ENCODE measurements at regions not wholly inside any gene's neighbourhood (a gene's known extent, or its start where the extent isn't known, plus 50 kb on each side); places are given as distances from the start of the nearest gene placed in this dataset.

DNA sequence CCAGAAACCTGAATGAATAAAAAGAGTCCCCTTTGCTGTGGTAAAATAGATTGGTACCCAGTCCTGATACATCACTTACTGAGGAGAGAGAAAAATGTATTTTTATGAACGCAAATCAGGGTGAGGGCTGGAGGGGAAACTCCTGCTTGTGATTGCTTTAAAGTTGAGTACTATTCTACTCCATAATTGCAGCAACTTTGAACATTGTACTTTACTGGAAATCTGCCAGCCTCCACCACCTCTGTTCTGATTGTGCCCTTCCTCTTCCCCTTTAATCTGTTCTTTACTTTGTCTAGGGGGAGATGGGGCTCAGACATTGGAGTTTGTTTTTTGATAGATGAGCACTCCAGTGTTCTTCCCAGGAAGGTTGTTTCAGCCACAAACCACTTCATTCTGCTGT, 81.9 kb downstream of the C3orf38 start:
- Histone ChIP-seq H3K27me3 (ENCODE audit: control insufficient read depth, insufficient read depth, low read length) (peaks cover 2% of the 10 kb centered on the region), H3K4me1 (ENCODE audit: control insufficient read depth, insufficient read depth, low read length) (no peaks in the 10 kb centered on the region), H3K36me3 (ENCODE audit: control insufficient read depth, insufficient read depth, low read length) (no peaks in the 10 kb centered on the region), H3K27ac (ENCODE audit: low read length) (no peak overlapping the region), H3K9me3 (replicated peaks; ENCODE audit: control insufficient read depth, low read depth, low read length) (no peaks in the 10 kb centered on the region), H3K4me3 (ENCODE audit: low read length) (no peak overlapping the region)
- no CpG with 5 or more reads among the region's 1 CpG for WGBS (ENCODE audit: insufficient coverage)
- no peak for DNase-seq

DNA sequence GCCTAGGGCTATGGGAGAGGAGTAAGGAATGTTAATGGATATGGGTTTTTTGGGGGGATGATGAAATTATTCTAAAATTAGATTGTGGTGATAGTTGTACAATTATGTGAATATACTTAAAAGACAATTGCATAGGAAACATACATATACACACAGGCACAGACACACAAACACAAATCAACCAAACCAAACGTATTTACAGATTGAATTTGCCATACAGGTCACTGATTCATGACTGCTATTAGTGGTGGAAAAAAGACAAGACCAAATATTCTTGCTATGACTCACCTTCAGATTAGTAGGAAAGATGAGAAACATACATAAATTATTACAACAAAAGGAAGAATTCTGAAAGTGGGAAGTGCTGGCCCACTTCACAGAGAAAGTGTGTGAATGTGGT, 85.3 kb downstream of the C3orf38 start:
- no peaks in the 10 kb centered on the region for H3K9me3 ChIP-seq (replicated peaks; ENCODE audit: control insufficient read depth, low read depth, low read length)
- WGBS (ENCODE audit: insufficient coverage), result no CpG with 5 or more reads among the region's 1 CpG
- DNase-seq, result no peak
- peaks cover 2% of the 10 kb centered on the region for H3K27me3 ChIP-seq (ENCODE audit: control insufficient read depth, insufficient read depth, low read length)
- H3K4me1 ChIP-seq (ENCODE audit: control insufficient read depth, insufficient read depth, low read length), result no peaks in the 10 kb centered on the region
- H3K36me3 ChIP-seq (ENCODE audit: control insufficient read depth, insufficient read depth, low read length), result no peaks in the 10 kb centered on the region
- no peak overlapping the region for H3K4me3 ChIP-seq (ENCODE audit: low read length)
- H3K27ac ChIP-seq (ENCODE audit: low read length), result no peak overlapping the region

GRCh38 chr3:88239870-88240269, 90.1 kb downstream of the C3orf38 start:
- H3K27me3 ChIP-seq (ENCODE audit: control insufficient read depth, insufficient read depth, low read length), result no peaks in the 10 kb centered on the region
- no peaks in the 10 kb centered on the region for H3K4me1 ChIP-seq (ENCODE audit: control insufficient read depth, insufficient read depth, low read length)
- no peaks in the 10 kb centered on the region for H3K36me3 ChIP-seq (ENCODE audit: control insufficient read depth, insufficient read depth, low read length)
- 33% methylated on average over 1 of the region's 4 CpGs for WGBS (ENCODE audit: insufficient coverage)
- H3K9me3 ChIP-seq (replicated peaks; ENCODE audit: control insufficient read depth, low read depth, low read length), result peaks cover 2% of the 10 kb centered on the region
- no peak for DNase-seq
- no peak overlapping the region for H3K27ac ChIP-seq (ENCODE audit: low read length)
- H3K4me3 ChIP-seq (ENCODE audit: low read length), result no peak overlapping the region

GRCh38 chr3:88248658-88249057, 98.9 kb downstream of the C3orf38 start:
- no peak for DNase-seq
- Histone ChIP-seq H3K9me3 (replicated peaks; ENCODE audit: control insufficient read depth, low read depth, low read length) (peaks cover 2% of the 10 kb centered on the region), H3K36me3 (ENCODE audit: control insufficient read depth, insufficient read depth, low read length) (no peaks in the 10 kb centered on the region), H3K27me3 (ENCODE audit: control insufficient read depth, insufficient read depth, low read length) (no peaks in the 10 kb centered on the region), H3K4me1 (ENCODE audit: control insufficient read depth, insufficient read depth, low read length) (no peaks in the 10 kb centered on the region), H3K27ac (ENCODE audit: low read length) (no peak overlapping the region), H3K4me3 (ENCODE audit: low read length) (no peak overlapping the region)

GRCh38 chr3:88259045-88259444, 109.3 kb downstream of the C3orf38 start:
- no CpG with 5 or more reads among the region's 4 CpGs for WGBS (ENCODE audit: insufficient coverage)
- Histone ChIP-seq H3K4me1 (ENCODE audit: control insufficient read depth, insufficient read depth, low read length) (no peaks in the 10 kb centered on the region), H3K9me3 (replicated peaks; ENCODE audit: control insufficient read depth, low read depth, low read length) (no peaks in the 10 kb centered on the region), H3K36me3 (ENCODE audit: control insufficient read depth, insufficient read depth, low read length) (no peaks in the 10 kb centered on the region), H3K4me3 (ENCODE audit: low read length) (no peak overlapping the region), H3K27ac (ENCODE audit: low read length) (no peak overlapping the region), H3K27me3 (ENCODE audit: control insufficient read depth, insufficient read depth, low read length) (no peaks in the 10 kb centered on the region)
- no peak for DNase-seq

DNA sequence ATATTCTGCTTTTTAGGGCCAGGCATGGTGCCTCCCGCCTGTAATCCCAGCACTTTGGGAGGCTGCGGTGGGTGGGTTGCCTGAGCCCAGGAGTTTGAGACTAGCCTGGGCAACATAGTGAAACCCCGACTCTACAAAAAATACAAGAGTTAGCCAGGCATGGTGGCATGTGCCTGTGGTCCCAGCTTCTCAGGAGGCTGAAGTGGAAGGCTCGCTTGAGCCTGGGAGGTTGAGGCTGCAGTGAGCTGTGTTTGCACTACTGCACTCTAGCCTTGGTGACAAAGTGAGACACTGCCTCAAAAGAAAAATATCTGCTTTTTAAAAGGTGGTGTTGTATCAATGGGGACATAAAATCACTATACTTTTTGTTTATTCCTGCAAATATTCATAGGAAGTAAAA, 112.8 kb downstream of the C3orf38 start:
- no peak overlapping the region for H3K4me3 ChIP-seq (ENCODE audit: low read length)
- H3K27ac ChIP-seq (ENCODE audit: low read length), result no peak overlapping the region
- no peak for DNase-seq
- no peaks in the 10 kb centered on the region for H3K36me3 ChIP-seq (ENCODE audit: control insufficient read depth, insufficient read depth, low read length)
- H3K4me1 ChIP-seq (ENCODE audit: control insufficient read depth, insufficient read depth, low read length), result no peaks in the 10 kb centered on the region
- no peaks in the 10 kb centered on the region for H3K9me3 ChIP-seq (replicated peaks; ENCODE audit: control insufficient read depth, low read depth, low read length)
- 67% methylated on average over 3 of the region's 4 CpGs for WGBS (ENCODE audit: insufficient coverage)
- no peaks in the 10 kb centered on the region for H3K27me3 ChIP-seq (ENCODE audit: control insufficient read depth, insufficient read depth, low read length)

DNA sequence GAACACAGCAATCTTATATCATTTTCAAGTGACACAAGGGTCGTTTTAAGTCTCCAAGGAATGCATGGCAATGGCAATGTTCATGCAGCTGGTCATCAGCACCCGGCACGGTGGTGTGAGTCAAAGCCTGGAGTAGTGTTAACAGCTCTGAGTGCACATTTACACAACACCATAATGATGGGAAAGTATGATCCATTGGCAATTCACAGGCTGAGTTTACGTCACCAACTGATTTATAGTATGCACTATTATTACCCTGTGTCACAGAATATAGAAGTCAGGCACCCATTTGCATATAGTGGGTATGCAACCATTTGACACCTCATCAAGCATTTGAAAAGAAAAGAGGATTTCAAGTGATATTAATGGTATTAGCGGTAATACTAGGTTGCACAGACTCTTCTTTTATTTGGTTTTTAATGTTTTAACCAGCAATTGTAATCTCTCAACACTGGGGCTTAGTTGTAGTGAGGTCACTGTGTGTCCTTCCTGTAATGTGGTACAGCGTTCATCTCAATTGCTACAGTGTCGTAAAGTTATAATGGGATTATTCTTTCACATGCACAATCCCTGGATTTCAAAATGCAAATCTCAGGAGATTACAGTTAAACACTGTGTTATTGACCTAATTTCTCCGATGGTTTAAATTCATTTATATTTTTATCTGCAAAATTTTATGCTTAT, 113.8 kb downstream of the C3orf38 start:
- no peak for DNase-seq
- no peaks in the 10 kb centered on the region for H3K9me3 ChIP-seq (replicated peaks; ENCODE audit: control insufficient read depth, low read depth, low read length)
- no peak overlapping the region for H3K4me3 ChIP-seq (ENCODE audit: low read length)
- H3K27me3 ChIP-seq (ENCODE audit: control insufficient read depth, insufficient read depth, low read length), result no peaks in the 10 kb centered on the region
- 20% methylated on average over 1 of the region's 8 CpGs for WGBS (ENCODE audit: insufficient coverage)
- no peak overlapping the region for H3K27ac ChIP-seq (ENCODE audit: low read length)
- no peaks in the 10 kb centered on the region for H3K36me3 ChIP-seq (ENCODE audit: control insufficient read depth, insufficient read depth, low read length)
- peaks cover 3% of the 10 kb centered on the region for H3K4me1 ChIP-seq (ENCODE audit: control insufficient read depth, insufficient read depth, low read length)

GRCh38 chr3:88267441-88267840, 117.7 kb downstream of the C3orf38 start:
- H3K27me3 ChIP-seq (ENCODE audit: control insufficient read depth, insufficient read depth, low read length), result no peaks in the 10 kb centered on the region
- peak overlapping the region; percentile 51 for H3K27ac ChIP-seq (ENCODE audit: low read length)
- H3K36me3 ChIP-seq (ENCODE audit: control insufficient read depth, insufficient read depth, low read length), result no peaks in the 10 kb centered on the region
- peaks cover 3% of the 10 kb centered on the region for H3K4me1 ChIP-seq (ENCODE audit: control insufficient read depth, insufficient read depth, low read length)
- DNase-seq, result peak; percentile 81
- no peak overlapping the region for H3K4me3 ChIP-seq (ENCODE audit: low read length)
- H3K9me3 ChIP-seq (replicated peaks; ENCODE audit: control insufficient read depth, low read depth, low read length), result no peaks in the 10 kb centered on the region
- WGBS (ENCODE audit: insufficient coverage), result no CpG with 5 or more reads among the region's 5 CpGs

- Histone ChIP-seq H3K36me3 (ENCODE audit: control insufficient read depth, insufficient read depth, low read length) (no peaks in the 10 kb centered on the region), H3K4me3 (ENCODE audit: low read length) (no peak overlapping the region), H3K9me3 (replicated peaks; ENCODE audit: control insufficient read depth, low read depth, low read length) (no peaks in the 10 kb centered on the region), H3K27me3 (ENCODE audit: control insufficient read depth, insufficient read depth, low read length) (no peaks in the 10 kb centered on the region), H3K4me1 (ENCODE audit: control insufficient read depth, insufficient read depth, low read length) (peaks cover 3% of the 10 kb centered on the region), H3K27ac (ENCODE audit: low read length) (peak overlapping the region; percentile 51)
- DNase-seq, result no peak
- WGBS (ENCODE audit: insufficient coverage), result 37% methylated on average over 3 of the region's 3 CpGs
These were observed 118.1 kb downstream of the C3orf38 start for GRCh38 chr3:88267847-88268246.

- Histone ChIP-seq H3K27ac (ENCODE audit: low read length) (no peak overlapping the region), H3K27me3 (ENCODE audit: control insufficient read depth, insufficient read depth, low read length) (no peaks in the 10 kb centered on the region), H3K9me3 (replicated peaks; ENCODE audit: control insufficient read depth, low read depth, low read length) (no peaks in the 10 kb centered on the region), H3K4me3 (ENCODE audit: low read length) (no peak overlapping the region), H3K36me3 (ENCODE audit: control insufficient read depth, insufficient read depth, low read length) (no peaks in the 10 kb centered on the region), H3K4me1 (ENCODE audit: control insufficient read depth, insufficient read depth, low read length) (no peaks in the 10 kb centered on the region)
- 100% methylated on average over 1 of the region's 3 CpGs for WGBS (ENCODE audit: insufficient coverage)
- DNase-seq, result no peak
These were observed 130.6 kb downstream of the C3orf38 start for GRCh38 chr3:88280326-88280725.
